Psoas muscle (tissue), 7 donors: ENCODE measurements at regions not wholly inside any gene's neighbourhood (a gene's known extent, or its start where the extent isn't known, plus 50 kb on each side); places are given as distances from the start of the nearest gene placed in this dataset.

Source experiments
- ATAC-seq, 4 donors: fragments of 200-7000 bp; cut with Tn5 transposase; one replicate each; pipeline ENCODE4 v1.9.1; 2020; ENCODE audit warnings: moderate library complexity in 3 of 4, mild to moderate bottlenecking in 2 of 4
- DNase-seq, 2 donors: peaks; one replicate each; pipeline ENCODE4 v3.0.0-alpha.2; 2020
- H3K27ac ChIP-seq: fragments of 200-600 bp; one replicate; pipeline ENCODE4 v1.8.0; 2022
- H3K27me3 ChIP-seq, 3 donors: fragments of 200-600 bp in 1 of 3; one replicate each; pipeline versions ENCODE4 v1.6.1 to v1.8.0; 2013 to 2022; ENCODE audit warnings: low read length in 2 of 3, mild to moderate bottlenecking in 2 of 3, moderate library complexity in 1 of 3; ENCODE audit not compliant: insufficient read depth in 3 of 3
- H3K36me3 ChIP-seq, 2 donors: fragments of 200-600 bp in 1 of 2; one replicate each; pipeline versions ENCODE4 v1.6.1 to v1.8.0; 2013 to 2022; ENCODE audit warnings: low read depth in 1 of 2, mild to moderate bottlenecking in 1 of 2, moderate library complexity in 1 of 2; ENCODE audit not compliant: insufficient read depth in 1 of 2
- H3K4me1 ChIP-seq: fragments of 200-600 bp; one replicate; pipeline ENCODE4 v1.8.0; 2022
- H3K4me3 ChIP-seq: fragments of 200-600 bp; one replicate; pipeline ENCODE4 v1.8.0; 2022; ENCODE audit warnings: mild to moderate bottlenecking
- H3K9me3 ChIP-seq: fragments of 200-600 bp; one replicate; pipeline ENCODE4 v1.8.0; 2022
- CTCF ChIP-seq: fragments of 200-600 bp; IDR thresholded peaks from one replicate; pipeline ENCODE4 v1.8.0; 2022; ENCODE audit warnings: antibody characterized with exemption
- WGBS, 3 donors: extraction: QIAGEN DNeasy Blood & Tissue Kit; methylation state at CpG; one replicate each; pipeline versions ENCODE4 v1.1.6 to v1.1.7; 2013; 5-methylcytosine and 5-hydroxymethylcytosine counted together
- intact Hi-C, 2 donors: fragments of 100-400 bp; cut with DNase I; formaldehyde crosslinking; loops; one replicate each; pipeline versions ENCODE4 v1.11.0 to v1.14.2; 2022
- donor health status: healthy with polysubstance abuse.
- donor health status: DM: no; HTN: no; CAD: no; lungs with moderate emphysema.
- donor health status: Bipolar disorder and iron deficiency.
- donor health status: healthy.
- donor health status: DM: yes; HTN: yes; CAD: no.
- donor health status: DM: no; HTN: no; CAD: no.
- donor health status: DM: yes; HTN: yes; CAD: no.

- ATAC-seq (peak in 2 of 4 donors; percentile 46 to 50), DNase-seq (no peak)
- Histone ChIP-seq H3K9me3 (no peaks in the 10 kb centered on the region), H3K4me1 (no peaks in the 10 kb centered on the region), H3K27ac (no peak overlapping the region), H3K27me3 (no peaks in the 10 kb centered on the region), H3K36me3 (no peaks in the 10 kb centered on the region), H3K4me3 (no peak overlapping the region)
- intact Hi-C loops: no loop called here
- 63 to 68% (median 67%) methylated on average over 7 of the region's 7 CpGs for WGBS, 3 donors
- TF ChIP-seq CTCF: no peak
These were observed 77.0 kb upstream of the PODXL start for GRCh38 chr7:131633342-131633843.

GRCh38 chr7:131630427-131630826 is 74.0 kb upstream of the PODXL start:
- DNase-seq (no peak), ATAC-seq (no peak)
- Histone ChIP-seq H3K36me3 (no peaks in the 10 kb centered on the region), H3K4me1 (no peaks in the 10 kb centered on the region), H3K27ac (no peak overlapping the region), H3K27me3 (no peaks in the 10 kb centered on the region), H3K4me3 (no peak overlapping the region), H3K9me3 (no peaks in the 10 kb centered on the region)
- 47 to 57% (median 48%) methylated on average over 4 of the region's 4 CpGs for WGBS, 3 donors
- intact Hi-C loops: no loop called here
- TF ChIP-seq CTCF: no peak

GRCh38 chr7:131629217-131629882 is 72.9 kb upstream of the PODXL start:
- intact Hi-C loops: loop anchor here in 1 of 2 donors (5.0 kb wide), 1 partner anchor 62 kb away; no protein-coding TSS in a partner anchor
- Histone ChIP-seq H3K27me3 (no peaks in the 10 kb centered on the region), H3K4me1 (no peaks in the 10 kb centered on the region), H3K4me3 (no peak overlapping the region), H3K27ac (no peak overlapping the region), H3K36me3 (no peaks in the 10 kb centered on the region), H3K9me3 (no peaks in the 10 kb centered on the region)
- peak in 3 of 4 donors; percentile 26 to 64 (median 37) for ATAC-seq
- peak in 1 of 2 donors; percentile 43 for DNase-seq
- no peak for TF ChIP-seq CTCF
- 75 to 77% (median 75%) methylated on average over 13 of the region's 13 CpGs for WGBS, 3 donors

GRCh38 chr7:131628634-131629033 is 72.2 kb upstream of the PODXL start:
- no peak for DNase-seq
- 62 to 67% (median 67%) methylated on average over 8 of the region's 8 CpGs for WGBS, 3 donors
- Histone ChIP-seq H3K27me3 (no peaks in the 10 kb centered on the region), H3K27ac (no peak overlapping the region), H3K9me3 (no peaks in the 10 kb centered on the region), H3K36me3 (no peaks in the 10 kb centered on the region), H3K4me1 (no peaks in the 10 kb centered on the region), H3K4me3 (no peak overlapping the region)
- ATAC-seq: no peak
- no peak for TF ChIP-seq CTCF
- intact Hi-C loops: loop anchor here in 1 of 2 donors (5.0 kb wide), 1 partner anchor 61 kb away; no protein-coding TSS in a partner anchor
